ENCODE measurements at regions not wholly inside any gene's neighbourhood (a gene's known extent, or its start where the extent isn't known, plus 50 kb on each side); places are given as distances from the start of the nearest gene placed in this dataset.

DNA sequence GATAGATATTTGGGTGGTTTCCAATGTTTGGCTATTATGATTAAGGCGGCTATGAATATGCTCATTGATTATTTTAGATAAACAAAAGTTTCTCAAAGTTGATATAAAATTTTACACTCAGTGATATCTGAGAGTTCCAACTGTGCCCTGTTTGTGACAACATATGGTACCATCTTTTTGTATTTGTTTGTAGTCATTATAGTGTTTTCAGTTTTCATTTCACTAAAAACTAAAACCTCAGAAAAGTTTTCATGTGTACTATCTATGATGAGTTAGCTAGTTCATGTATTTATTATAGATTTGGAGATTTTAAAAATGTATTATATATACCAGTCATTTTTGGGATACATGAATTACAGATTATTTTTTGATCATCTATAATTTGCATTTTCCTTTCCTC lies 1111.4 kb downstream of the CDH18 start:
- Histone ChIP-seq H3K4me2 (ENCODE audit: insufficient read depth in 1 of 2, low read depth in 2 of 2, low read length in 2 of 2) (no peak overlapping the region), H3K9ac (replicated peaks in 1 of 4; ENCODE audit: extremely low read depth in 1 of 4, low read depth in 3 of 4, low read length in 3 of 4) (no peak overlapping the region), H4K8ac (ENCODE audit: extremely low read depth, insufficient read depth, low read length) (no peak overlapping the region), H3K4me3 (ENCODE audit: extremely low read depth in 1 of 4, insufficient read depth in 2 of 4, low read depth in 3 of 4, low read length in 4 of 4) (no peak overlapping the region), H3K18ac (ENCODE audit: extremely low read depth, low read length) (no peak overlapping the region), H3K79me2 (ENCODE audit: control insufficient read depth in 1 of 2, insufficient read depth in 2 of 2, low read length in 2 of 2) (no peaks in the 10 kb centered on the region), H2AK5ac (ENCODE audit: low read depth, low read length) (no peak overlapping the region), H3K4me1 (replicated peaks in 1 of 4; ENCODE audit: control insufficient read depth in 3 of 4, insufficient read depth in 4 of 4, low read length in 3 of 4) (no peaks in the 10 kb centered on the region), H2BK5ac (ENCODE audit: low read depth, low read length) (no peak overlapping the region), H4K91ac (replicated peaks; ENCODE audit: insufficient read length, low read length) (no peak overlapping the region), H2BK12ac (ENCODE audit: low read depth, low read length) (no peak overlapping the region), H4K20me1 (replicated peaks in 1 of 2; ENCODE audit: control insufficient read depth in 1 of 2, insufficient read depth in 2 of 2, low read length in 2 of 2) (no peaks in the 10 kb centered on the region), H3K79me1 (ENCODE audit: low read depth, low read length) (no peaks in the 10 kb centered on the region), H3K23me2 (ENCODE audit: low read depth, low read length) (no peaks in the 10 kb centered on the region), H3K36me3 (ENCODE audit: control insufficient read depth in 2 of 4, insufficient read depth in 4 of 4, low read length in 3 of 4) (no peaks in the 10 kb centered on the region), H4K5ac (ENCODE audit: insufficient read length, low read depth, low read length) (no peak overlapping the region), H3K4ac (replicated peaks; ENCODE audit: insufficient read length, low read depth, low read length) (no peak overlapping the region), H3K56ac (replicated peaks; ENCODE audit: insufficient read length, low read depth, low read length) (no peak overlapping the region), H3K23ac (ENCODE audit: insufficient read length) (no peak overlapping the region), H3K27me3 (replicated peaks in 1 of 4; ENCODE audit: control insufficient read depth in 3 of 4, extremely low read depth in 1 of 4, insufficient read depth in 3 of 4, low read length in 3 of 4) (no peaks in the 10 kb centered on the region), H3K27ac (ENCODE audit: low read depth, low read length) (no peak overlapping the region), H2BK20ac (ENCODE audit: low read length) (no peak overlapping the region), H3K9me3 (ENCODE audit: insufficient read depth in 2 of 2, low read depth in 1 of 2, low read length in 1 of 2) (no peaks in the 10 kb centered on the region), H2BK120ac (replicated peaks; ENCODE audit: low read depth, low read length) (no peak overlapping the region), H2AFZ (ENCODE audit: low read length) (no peak overlapping the region), H2BK15ac (ENCODE audit: low read length) (no peak overlapping the region), H3K14ac (ENCODE audit: insufficient read length) (no peak overlapping the region)
- POLR2A ChIA-PET (ENCODE audit: partially characterized antibody) = no interaction called here
- FAIRE-seq = no peak
- CTCF ChIA-PET (ENCODE audit: partially characterized antibody) = no interaction called here
- no peak for TF ChIP-seq ASH2L (IDR thresholded peaks at IDR 0.05; ENCODE audit: low read length)
- no peak for TF ChIP-seq ZNF274 (IDR thresholded peaks at IDR 0.05; ENCODE audit: borderline replicate concordance, extremely low read depth, low read length)
- TF ChIP-seq RFX5 (IDR thresholded peaks at IDR 0.05; ENCODE audit: borderline replicate concordance, low read depth, low read length) = no peak
- no peak for TF ChIP-seq KDM1A (IDR thresholded peaks at IDR 0.05; ENCODE audit: borderline replicate concordance, low read length)
- no peak for TF ChIP-seq TAF1 (IDR thresholded peaks at IDR 0.05; ENCODE audit: low read depth, low read length)
- TF ChIP-seq ATF2 (IDR thresholded peaks at IDR 0.05; ENCODE audit: low read length) = no peak
- no peak for TF ChIP-seq BACH1 (IDR thresholded peaks at IDR 0.05; ENCODE audit: low read length)
- TF ChIP-seq POLR2A (IDR thresholded peaks at IDR 0.05; ENCODE audit: control extremely low read depth in 1 of 2, low read depth in 2 of 2, low read length in 2 of 2) = no peak
- no peak for TF ChIP-seq RXRA (IDR thresholded peaks at IDR 0.05; ENCODE audit: insufficient read depth, low read depth, low read length)
- no peak for TF ChIP-seq FOSL1 (IDR thresholded peaks at IDR 0.05; ENCODE audit: insufficient read depth, low read depth, low read length)
- TF ChIP-seq CBX8 (IDR thresholded peaks at IDR 0.05; ENCODE audit: borderline replicate concordance, low read depth, low read length) = no peak
- DNase-seq (ENCODE audit: low read depth in 1 of 2, low spot score in 2 of 2) = no peak
- WGBS, 2 experiments (ENCODE audit: extremely low coverage in 1 of 2, insufficient coverage in 1 of 2, insufficient read length in 1 of 2, insufficient replicate concordance in 2 of 2, low coverage in 1 of 2, low lambda C conversion rate in 2 of 2, missing lambda C conversion rate in 1 of 2) = 83% methylated on average over 1 of the region's 1 CpG; no CpG with 5 or more reads in 1 of the 2 experiments

Measured in H1 (cell line).